ENCODE measurements at regions not wholly inside any gene's neighbourhood (a gene's known extent, or its start where the extent isn't known, plus 50 kb on each side); places are given as distances from the start of the nearest gene placed in this dataset.
"Not testable (repeated sequence)": the region's sequence is repeated elsewhere in the genome, so short reads cannot be mapped to it uniquely, and the experiment has no call there.

DNA sequence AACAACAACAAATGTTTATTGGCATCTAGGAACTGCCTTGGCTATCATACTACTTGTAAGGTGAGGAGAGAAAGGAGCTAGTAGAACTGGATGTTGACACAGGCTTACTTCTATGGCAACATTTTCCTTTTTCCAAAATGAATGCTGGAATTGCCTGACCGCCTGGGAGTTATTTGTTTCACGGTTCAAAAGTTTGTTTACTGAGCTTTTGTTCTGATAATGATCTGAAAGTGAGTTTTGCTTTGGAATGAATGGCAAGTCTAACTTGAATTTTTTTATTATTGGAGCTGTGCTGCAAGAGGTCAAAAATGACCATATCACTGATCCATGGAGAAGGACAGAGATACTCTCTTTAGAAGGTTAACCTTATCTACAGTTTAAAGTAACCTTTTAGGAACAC is 183.5 kb upstream of the CAND1 start:
- ATAC-seq = no peak
- H3K36me3 ChIP-seq = no peaks in the 10 kb centered on the region
- TF ChIP-seq, protein P1, sequence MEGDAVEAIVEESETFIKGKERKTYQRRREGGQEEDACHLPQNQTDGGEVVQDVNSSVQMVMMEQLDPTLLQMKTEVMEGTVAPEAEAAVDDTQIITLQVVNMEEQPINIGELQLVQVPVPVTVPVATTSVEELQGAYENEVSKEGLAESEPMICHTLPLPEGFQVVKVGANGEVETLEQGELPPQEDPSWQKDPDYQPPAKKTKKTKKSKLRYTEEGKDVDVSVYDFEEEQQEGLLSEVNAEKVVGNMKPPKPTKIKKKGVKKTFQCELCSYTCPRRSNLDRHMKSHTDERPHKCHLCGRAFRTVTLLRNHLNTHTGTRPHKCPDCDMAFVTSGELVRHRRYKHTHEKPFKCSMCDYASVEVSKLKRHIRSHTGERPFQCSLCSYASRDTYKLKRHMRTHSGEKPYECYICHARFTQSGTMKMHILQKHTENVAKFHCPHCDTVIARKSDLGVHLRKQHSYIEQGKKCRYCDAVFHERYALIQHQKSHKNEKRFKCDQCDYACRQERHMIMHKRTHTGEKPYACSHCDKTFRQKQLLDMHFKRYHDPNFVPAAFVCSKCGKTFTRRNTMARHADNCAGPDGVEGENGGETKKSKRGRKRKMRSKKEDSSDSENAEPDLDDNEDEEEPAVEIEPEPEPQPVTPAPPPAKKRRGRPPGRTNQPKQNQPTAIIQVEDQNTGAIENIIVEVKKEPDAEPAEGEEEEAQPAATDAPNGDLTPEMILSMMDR (IDR thresholded peaks at IDR 0.05) = no peak
- H3K9me3 ChIP-seq = no peaks in the 10 kb centered on the region
- H3K27ac ChIP-seq = no peak overlapping the region
- no peak for DNase-seq
- intact Hi-C loops (cut with DNase I) = no loop called here
- H3K4me1 ChIP-seq = no peaks in the 10 kb centered on the region
- H3K27me3 ChIP-seq (ENCODE audit: low read depth) = no peaks in the 10 kb centered on the region
- no peak overlapping the region for H3K4me3 ChIP-seq

DNA sequence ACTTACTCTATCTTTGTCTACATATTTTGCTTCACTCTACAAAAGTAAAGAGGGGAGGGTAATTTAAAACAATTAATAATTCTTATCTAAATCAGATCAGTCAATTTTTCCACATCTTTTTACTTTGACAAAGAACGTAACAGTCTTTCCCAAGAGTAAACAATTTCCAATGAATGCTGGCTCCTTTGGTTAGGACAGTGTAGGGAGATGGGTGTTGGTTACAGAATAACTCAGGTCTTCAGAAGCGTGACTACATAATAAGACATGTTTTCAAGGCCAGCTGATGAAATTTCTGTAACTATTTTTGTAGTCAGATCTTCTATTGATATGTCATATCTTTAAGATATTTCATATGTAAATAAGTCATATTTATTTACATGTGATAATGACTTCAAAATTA is 183.0 kb upstream of the CAND1 start:
- Histone ChIP-seq H3K36me3 (no peaks in the 10 kb centered on the region), H3K9me3 (no peaks in the 10 kb centered on the region), H3K4me3 (no peak overlapping the region), H3K27ac (no peak overlapping the region), H3K27me3 (ENCODE audit: low read depth) (no peaks in the 10 kb centered on the region), H3K4me1 (no peaks in the 10 kb centered on the region)
- intact Hi-C loops (cut with DNase I) = no loop called here
- DNase-seq (no peak), ATAC-seq (no peak)
- TF ChIP-seq, protein P1 (IDR thresholded peaks at IDR 0.05) = no peak

DNA sequence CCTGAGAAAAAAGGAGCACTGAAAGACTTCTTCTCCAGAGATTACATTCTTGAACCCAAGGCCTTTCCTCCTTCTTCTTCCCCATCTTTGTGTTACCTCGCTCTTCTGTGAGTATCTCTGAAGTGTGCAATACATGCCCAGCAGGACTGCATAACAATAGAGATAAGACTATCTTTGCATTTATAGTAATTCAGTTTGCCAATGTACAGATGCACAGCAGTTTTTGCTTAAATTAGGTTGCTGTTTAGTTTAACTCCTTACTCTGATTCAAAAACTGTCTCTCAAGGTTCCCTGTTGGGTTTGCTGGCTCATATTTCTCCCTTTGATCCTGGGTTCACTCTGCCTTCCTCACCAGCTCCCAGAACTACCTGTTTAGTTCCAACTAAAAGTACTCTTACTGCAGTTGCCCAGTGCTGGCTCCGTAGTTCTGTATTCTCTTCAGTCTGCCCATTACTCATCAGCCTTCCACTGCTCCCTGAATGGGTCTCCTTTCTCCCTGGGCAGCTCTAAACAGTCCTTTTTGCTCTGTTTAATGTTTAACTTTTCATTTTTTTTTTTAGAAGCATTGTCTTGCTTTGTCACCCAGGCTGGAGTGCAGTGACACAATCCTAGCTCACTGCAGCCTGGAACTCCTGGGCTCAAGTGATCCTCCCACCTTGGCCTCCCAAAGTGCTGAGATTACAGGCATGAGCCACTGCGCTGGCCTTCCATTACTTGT is 180.6 kb upstream of the CAND1 start:
- intact Hi-C loops (cut with DNase I) = no loop called here
- Histone ChIP-seq H3K4me1 (no peaks in the 10 kb centered on the region), H3K36me3 (no peaks in the 10 kb centered on the region), H3K27me3 (ENCODE audit: low read depth) (no peaks in the 10 kb centered on the region), H3K27ac (no peak overlapping the region), H3K9me3 (no peaks in the 10 kb centered on the region), H3K4me3 (no peak overlapping the region)
- ATAC-seq (no peak), DNase-seq (no peak)
- TF ChIP-seq, protein P1 (IDR thresholded peaks at IDR 0.05) = no peak

DNA sequence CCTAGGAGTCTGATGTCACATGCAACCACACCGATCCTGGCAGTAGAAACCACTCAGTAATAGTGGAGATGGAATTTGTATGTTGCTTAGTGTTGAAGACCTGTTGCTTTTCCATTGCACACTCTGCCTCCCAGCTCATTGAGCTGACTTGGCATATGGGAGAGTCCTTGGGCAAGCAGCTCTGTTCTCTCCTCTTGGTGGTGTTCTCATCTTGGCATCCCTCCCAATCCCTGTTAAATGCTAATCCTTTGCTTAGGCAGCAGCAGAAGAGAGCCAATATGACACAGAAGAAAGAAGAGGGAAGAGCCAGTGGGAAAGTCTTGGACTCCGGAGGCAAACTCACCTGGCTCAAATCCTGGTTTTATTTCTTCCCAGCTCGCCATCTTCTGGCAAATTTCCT is 178.0 kb upstream of the CAND1 start:
- no peak overlapping the region for H3K27ac ChIP-seq
- intact Hi-C loops (cut with DNase I) = no loop called here
- no peaks in the 10 kb centered on the region for H3K4me1 ChIP-seq
- no peaks in the 10 kb centered on the region for H3K27me3 ChIP-seq (ENCODE audit: low read depth)
- DNase-seq (no peak), ATAC-seq (no peak)
- H3K4me3 ChIP-seq = no peak overlapping the region
- no peaks in the 10 kb centered on the region for H3K36me3 ChIP-seq
- H3K9me3 ChIP-seq = no peaks in the 10 kb centered on the region
- TF ChIP-seq, protein P1 (IDR thresholded peaks at IDR 0.05) = no peak

DNA sequence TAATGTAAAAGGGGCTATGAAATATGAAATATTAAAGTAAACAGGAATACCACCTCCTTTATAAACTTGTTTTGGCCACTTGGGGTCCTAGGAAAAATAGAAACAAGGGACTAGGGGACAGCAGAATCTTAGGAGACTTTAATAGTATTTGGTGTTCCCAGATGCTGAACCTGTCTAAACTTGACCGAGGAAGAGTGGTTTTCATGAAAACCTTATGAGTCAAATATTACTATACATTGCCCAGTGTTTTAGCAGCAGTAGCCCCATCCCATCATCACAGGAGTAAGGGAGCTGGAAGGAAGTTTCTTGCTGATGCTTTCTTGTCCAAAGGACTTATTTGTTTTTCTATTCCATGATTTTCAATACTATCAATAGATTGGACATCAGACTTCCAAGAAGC is 177.5 kb upstream of the CAND1 start:
- H3K9me3 ChIP-seq = no peaks in the 10 kb centered on the region
- no peak overlapping the region for H3K27ac ChIP-seq
- no peaks in the 10 kb centered on the region for H3K27me3 ChIP-seq (ENCODE audit: low read depth)
- no peaks in the 10 kb centered on the region for H3K36me3 ChIP-seq
- ATAC-seq (no peak), DNase-seq (no peak)
- H3K4me3 ChIP-seq = no peak overlapping the region
- intact Hi-C loops (cut with DNase I) = no loop called here
- TF ChIP-seq, protein P1 (IDR thresholded peaks at IDR 0.05) = no peak
- no peaks in the 10 kb centered on the region for H3K4me1 ChIP-seq

DNA sequence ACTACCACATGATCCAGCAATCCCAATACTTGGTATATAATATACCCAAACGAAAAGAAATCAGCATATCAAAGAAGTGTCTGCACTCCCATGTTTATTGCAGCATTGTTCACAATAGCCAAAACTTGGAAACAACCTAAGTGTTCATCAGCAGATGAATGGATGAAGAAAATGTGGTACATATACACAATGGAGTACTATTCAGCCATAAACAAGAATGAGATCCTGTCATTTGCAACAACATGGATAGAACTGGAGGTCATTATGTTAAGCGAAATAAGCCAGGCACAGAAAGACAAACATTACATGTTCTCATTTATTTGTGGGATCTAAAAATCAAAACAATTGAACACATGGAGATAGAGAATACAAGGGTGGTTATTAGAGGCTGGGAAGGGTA is 176.2 kb upstream of the CAND1 start:
- DNase-seq; H3K36me3 ChIP-seq; H3K27ac ChIP-seq; H3K4me3 ChIP-seq; H3K4me1 ChIP-seq; intact Hi-C loops (cut with DNase I); H3K9me3 ChIP-seq; H3K27me3 ChIP-seq (ENCODE audit: low read depth); ATAC-seq: not testable (repeated sequence)
